ENCODE measurements at regions not wholly inside any gene's neighbourhood (a gene's known extent, or its start where the extent isn't known, plus 50 kb on each side); places are given as distances from the start of the nearest gene placed in this dataset.

DNA sequence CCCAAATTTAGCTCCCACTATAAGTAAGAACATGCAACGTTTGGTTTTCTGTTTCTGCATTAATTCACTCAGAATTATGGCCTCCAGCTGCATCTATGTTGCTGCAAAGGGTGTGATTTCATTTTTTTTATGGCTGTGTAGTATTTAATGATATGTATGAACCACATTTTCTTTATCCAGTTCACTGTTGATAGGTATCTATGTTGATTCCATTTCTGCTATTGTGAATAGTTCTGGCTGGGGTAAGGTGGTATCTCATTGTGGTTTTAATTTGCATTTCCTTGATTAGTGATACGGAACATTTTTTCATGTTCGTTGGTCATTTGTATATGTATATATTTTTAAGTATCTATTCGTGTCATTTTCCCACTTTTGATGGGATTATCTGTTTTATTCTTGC, 674.3 kb downstream of the NUP35 start:
- TF ChIP-seq EP300 (IDR thresholded peaks at IDR 0.05) (no peak), POLR2AphosphoS5 (IDR thresholded peaks at IDR 0.05) (no peak), POLR2A (IDR thresholded peaks at IDR 0.05) (no peak)
- TF ChIP-seq, protein P1, sequence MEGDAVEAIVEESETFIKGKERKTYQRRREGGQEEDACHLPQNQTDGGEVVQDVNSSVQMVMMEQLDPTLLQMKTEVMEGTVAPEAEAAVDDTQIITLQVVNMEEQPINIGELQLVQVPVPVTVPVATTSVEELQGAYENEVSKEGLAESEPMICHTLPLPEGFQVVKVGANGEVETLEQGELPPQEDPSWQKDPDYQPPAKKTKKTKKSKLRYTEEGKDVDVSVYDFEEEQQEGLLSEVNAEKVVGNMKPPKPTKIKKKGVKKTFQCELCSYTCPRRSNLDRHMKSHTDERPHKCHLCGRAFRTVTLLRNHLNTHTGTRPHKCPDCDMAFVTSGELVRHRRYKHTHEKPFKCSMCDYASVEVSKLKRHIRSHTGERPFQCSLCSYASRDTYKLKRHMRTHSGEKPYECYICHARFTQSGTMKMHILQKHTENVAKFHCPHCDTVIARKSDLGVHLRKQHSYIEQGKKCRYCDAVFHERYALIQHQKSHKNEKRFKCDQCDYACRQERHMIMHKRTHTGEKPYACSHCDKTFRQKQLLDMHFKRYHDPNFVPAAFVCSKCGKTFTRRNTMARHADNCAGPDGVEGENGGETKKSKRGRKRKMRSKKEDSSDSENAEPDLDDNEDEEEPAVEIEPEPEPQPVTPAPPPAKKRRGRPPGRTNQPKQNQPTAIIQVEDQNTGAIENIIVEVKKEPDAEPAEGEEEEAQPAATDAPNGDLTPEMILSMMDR (IDR thresholded peaks at IDR 0.05) = no peak
- H3K27me3 ChIP-seq = no peaks in the 10 kb centered on the region
- H3K4me3 ChIP-seq = no peak overlapping the region
- no peak overlapping the region for H3K27ac ChIP-seq
- H3K4me1 ChIP-seq = no peaks in the 10 kb centered on the region
- H3K36me3 ChIP-seq = no peaks in the 10 kb centered on the region
- no peak for DNase-seq (ENCODE audit: low spot score in 2 of 2)
- no peaks in the 10 kb centered on the region for H3K9me3 ChIP-seq
- WGBS = 56% methylated on average over 4 of the region's 4 CpGs

DNA sequence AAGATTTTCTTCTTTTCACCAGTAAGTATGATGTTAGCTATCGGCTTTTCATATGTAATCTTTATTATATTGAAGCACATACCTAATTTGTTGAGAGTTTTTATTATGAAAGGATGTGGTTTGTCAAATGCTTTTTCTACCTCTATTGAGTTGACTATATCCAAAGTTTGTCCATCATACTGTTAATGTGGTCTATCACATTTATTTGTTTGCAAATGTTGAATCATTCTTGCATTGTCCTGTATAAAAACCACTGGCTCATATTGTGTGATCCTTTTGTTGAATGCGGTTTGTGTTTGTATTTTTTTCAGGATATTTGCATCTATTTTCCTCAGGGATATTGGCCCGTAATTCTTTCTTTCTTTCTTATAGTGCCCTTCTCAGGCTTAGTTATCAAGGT, 675.5 kb downstream of the NUP35 start:
- Histone ChIP-seq H3K27ac (no peak overlapping the region), H3K4me3 (no peak overlapping the region), H3K9me3 (no peaks in the 10 kb centered on the region), H3K36me3 (no peaks in the 10 kb centered on the region), H3K27me3 (no peaks in the 10 kb centered on the region), H3K4me1 (no peaks in the 10 kb centered on the region)
- no peak for DNase-seq (ENCODE audit: low spot score in 2 of 2)
- 96% methylated on average over 3 of the region's 3 CpGs for WGBS
- TF ChIP-seq, protein P1 (IDR thresholded peaks at IDR 0.05) = no peak
- TF ChIP-seq POLR2A (IDR thresholded peaks at IDR 0.05) (no peak), POLR2AphosphoS5 (IDR thresholded peaks at IDR 0.05) (no peak), EP300 (IDR thresholded peaks at IDR 0.05) (no peak)

DNA sequence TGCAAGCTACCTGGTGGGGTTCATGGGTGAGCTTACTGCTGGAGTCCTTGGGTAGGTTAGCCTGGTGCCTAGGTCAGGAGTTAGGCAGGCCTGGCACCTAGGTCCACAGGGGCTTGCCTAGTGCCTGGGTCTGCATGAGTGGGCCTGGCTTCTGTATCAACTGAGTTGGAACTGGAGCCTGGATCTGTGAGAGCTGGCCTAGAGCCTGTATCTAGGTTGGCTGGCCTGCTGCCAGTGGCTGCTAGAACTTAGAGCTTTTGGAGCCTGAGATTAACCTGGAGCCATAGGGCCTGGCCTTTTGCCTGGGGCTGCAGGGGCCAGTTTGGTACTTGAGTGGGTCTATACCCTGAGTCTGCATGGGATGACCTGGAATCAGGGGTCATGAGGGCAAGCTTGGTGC, 679.4 kb downstream of the NUP35 start:
- no peaks in the 10 kb centered on the region for H3K4me1 ChIP-seq
- no peaks in the 10 kb centered on the region for H3K27me3 ChIP-seq
- no peak for TF ChIP-seq POLR2A (IDR thresholded peaks at IDR 0.05)
- no peak for TF ChIP-seq POLR2AphosphoS5 (IDR thresholded peaks at IDR 0.05)
- no peak for DNase-seq (ENCODE audit: low spot score in 2 of 2)
- H3K9me3 ChIP-seq = no peaks in the 10 kb centered on the region
- H3K36me3 ChIP-seq = no peaks in the 10 kb centered on the region
- no peak overlapping the region for H3K27ac ChIP-seq
- no peak overlapping the region for H3K4me3 ChIP-seq

GRCh38 chr2:183807870-183808269, 683.6 kb downstream of the NUP35 start:
- no peaks in the 10 kb centered on the region for H3K36me3 ChIP-seq
- H3K27me3 ChIP-seq = no peaks in the 10 kb centered on the region
- H3K4me3 ChIP-seq = no peak overlapping the region
- DNase-seq (ENCODE audit: low spot score in 2 of 2) = no peak
- TF ChIP-seq, protein P1 (IDR thresholded peaks at IDR 0.05) = no peak
- TF ChIP-seq POLR2A (IDR thresholded peaks at IDR 0.05) (no peak), EP300 (IDR thresholded peaks at IDR 0.05) (no peak), POLR2AphosphoS5 (IDR thresholded peaks at IDR 0.05) (no peak)
- H3K27ac ChIP-seq = no peak overlapping the region
- no peaks in the 10 kb centered on the region for H3K9me3 ChIP-seq
- 76% methylated on average over 3 of the region's 3 CpGs for WGBS
- H3K4me1 ChIP-seq = no peaks in the 10 kb centered on the region

DNA sequence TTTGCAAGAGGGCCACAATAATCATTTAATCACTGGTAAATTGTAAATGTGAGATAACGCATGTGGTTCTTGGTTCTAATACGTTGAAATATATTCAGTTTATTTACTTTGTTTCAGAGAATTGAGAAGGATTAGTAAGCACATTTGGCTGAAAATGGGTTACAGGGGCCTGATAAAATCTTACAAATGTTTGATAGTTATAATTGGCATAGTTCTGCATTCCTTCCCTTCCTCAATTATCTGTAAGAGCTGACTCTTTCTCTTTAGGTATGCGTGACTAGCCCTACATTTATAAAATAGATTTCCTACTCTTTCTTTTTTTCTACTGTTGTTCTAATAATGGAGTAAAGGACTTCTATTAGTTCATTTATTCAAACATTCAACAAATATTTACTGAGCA, 685.2 kb downstream of the NUP35 start:
- no peak for DNase-seq (ENCODE audit: low spot score in 2 of 2)
- 64% methylated on average over 3 of the region's 3 CpGs for WGBS
- no peaks in the 10 kb centered on the region for H3K36me3 ChIP-seq
- H3K4me1 ChIP-seq = no peaks in the 10 kb centered on the region
- no peak overlapping the region for H3K27ac ChIP-seq
- no peak overlapping the region for H3K4me3 ChIP-seq
- H3K9me3 ChIP-seq = no peaks in the 10 kb centered on the region
- TF ChIP-seq POLR2A (IDR thresholded peaks at IDR 0.05) (no peak), EP300 (IDR thresholded peaks at IDR 0.05) (no peak), POLR2AphosphoS5 (IDR thresholded peaks at IDR 0.05) (no peak)
- TF ChIP-seq, protein P1 (IDR thresholded peaks at IDR 0.05) = no peak
- H3K27me3 ChIP-seq = no peaks in the 10 kb centered on the region

DNA sequence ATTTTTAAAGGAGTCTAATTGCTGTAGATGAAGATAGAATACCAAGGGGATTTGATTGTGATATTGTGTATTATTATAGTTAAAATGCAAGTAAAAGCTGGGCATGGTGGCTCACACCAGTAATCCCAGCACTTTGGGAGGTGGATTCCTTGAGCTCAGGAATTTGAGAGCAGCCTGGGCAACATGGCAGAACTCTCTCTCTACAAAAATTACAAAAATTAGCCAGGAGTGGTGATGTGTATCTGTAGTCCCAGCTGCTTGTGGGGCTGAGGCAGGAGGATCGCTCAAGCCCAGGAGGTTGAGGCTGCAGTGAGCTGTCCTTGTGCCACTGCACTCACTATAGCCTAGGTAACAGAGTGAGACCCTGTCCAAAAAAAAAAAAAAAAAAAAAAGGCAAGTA, 687.0 kb downstream of the NUP35 start:
- H3K27ac ChIP-seq = no peak overlapping the region
- no peaks in the 10 kb centered on the region for H3K27me3 ChIP-seq
- TF ChIP-seq, protein P1 (IDR thresholded peaks at IDR 0.05) = no peak
- TF ChIP-seq POLR2AphosphoS5 (IDR thresholded peaks at IDR 0.05) (no peak), POLR2A (IDR thresholded peaks at IDR 0.05) (no peak), EP300 (IDR thresholded peaks at IDR 0.05) (no peak)
- no peak for DNase-seq (ENCODE audit: low spot score in 2 of 2)
- H3K4me1 ChIP-seq = no peaks in the 10 kb centered on the region
- H3K36me3 ChIP-seq = no peaks in the 10 kb centered on the region
- WGBS = 95% methylated on average over 1 of the region's 1 CpG
- H3K9me3 ChIP-seq = no peaks in the 10 kb centered on the region
- no peak overlapping the region for H3K4me3 ChIP-seq

Measured in suprapubic skin (tissue), 4 donors.